ENCODE measurements at regions not wholly inside any gene's neighbourhood (a gene's known extent, or its start where the extent isn't known, plus 50 kb on each side); places are given as distances from the start of the nearest gene placed in this dataset.
A peak's percentile ranks its signal among the peaks of the same experiment; 100 is the strongest.

DNA sequence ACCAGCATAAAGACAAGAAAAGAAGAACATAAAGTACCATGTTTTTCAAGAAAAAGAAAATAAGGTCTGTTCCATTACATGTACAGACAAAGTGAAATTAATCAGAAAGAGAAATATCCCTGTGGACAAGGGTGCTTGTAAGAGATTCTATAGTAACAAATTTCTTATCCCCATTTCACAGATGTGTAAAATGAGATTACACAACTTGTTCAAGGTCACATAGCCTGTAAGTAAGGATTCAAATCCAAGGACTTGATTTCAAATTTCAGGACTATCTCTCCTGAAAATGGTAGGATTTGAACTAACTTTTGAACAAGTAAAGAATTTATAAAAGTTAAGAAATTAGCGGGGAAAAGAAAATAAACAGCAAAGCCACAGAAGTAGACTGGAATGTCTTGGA lies 248.2 kb upstream of the SLC39A10 start:
- DNase-seq (no peak), FAIRE-seq (no peak), ATAC-seq (no peak)
- TF ChIP-seq CTCF (IDR thresholded peaks at IDR 0.05): no peak
- H3K27ac ChIP-seq: no peak overlapping the region
- H3K36me3 ChIP-seq: no peaks in the 10 kb centered on the region
- H3K27me3 ChIP-seq: no peaks in the 10 kb centered on the region
- intact Hi-C loops (cut with DNase I): no loop called here
- no peaks in the 10 kb centered on the region for H3K4me1 ChIP-seq
- 93 to 97% methylated on average over 1 of the region's 1 CpG for WGBS, 2 donors
- no peaks in the 10 kb centered on the region for H3K9me3 ChIP-seq
- H3K4me3 ChIP-seq: no peak overlapping the region

DNA sequence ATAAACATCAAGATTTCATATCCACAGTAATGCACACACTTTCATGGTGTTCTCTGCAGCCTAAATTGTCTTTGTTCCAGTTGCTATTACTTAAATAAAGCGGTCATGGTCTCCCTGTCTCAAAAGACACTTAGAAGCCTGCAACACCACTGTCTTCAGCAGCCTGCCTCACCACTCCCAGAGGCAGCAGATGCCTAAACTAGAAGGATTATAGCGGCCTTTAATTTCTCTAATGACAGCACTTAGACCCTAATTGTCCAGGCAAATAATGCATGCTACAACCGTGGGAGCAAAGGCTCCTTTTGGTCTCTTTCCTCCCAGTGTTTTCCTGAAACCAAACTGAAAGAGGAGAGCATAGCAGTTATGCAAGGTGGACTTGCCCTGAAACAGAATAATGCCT lies 248.8 kb upstream of the SLC39A10 start:
- Histone ChIP-seq H3K27me3 (no peaks in the 10 kb centered on the region), H3K4me3 (no peak overlapping the region), H3K9me3 (no peaks in the 10 kb centered on the region), H3K4me1 (no peaks in the 10 kb centered on the region), H3K36me3 (no peaks in the 10 kb centered on the region), H3K27ac (no peak overlapping the region)
- ATAC-seq: no peak
- DNase-seq: no peak
- intact Hi-C loops (cut with DNase I): no loop called here
- WGBS, 2 donors: 55 to 69% methylated on average over 3 of the region's 3 CpGs
- TF ChIP-seq CTCF (IDR thresholded peaks at IDR 0.05): no peak
- FAIRE-seq: no peak

DNA sequence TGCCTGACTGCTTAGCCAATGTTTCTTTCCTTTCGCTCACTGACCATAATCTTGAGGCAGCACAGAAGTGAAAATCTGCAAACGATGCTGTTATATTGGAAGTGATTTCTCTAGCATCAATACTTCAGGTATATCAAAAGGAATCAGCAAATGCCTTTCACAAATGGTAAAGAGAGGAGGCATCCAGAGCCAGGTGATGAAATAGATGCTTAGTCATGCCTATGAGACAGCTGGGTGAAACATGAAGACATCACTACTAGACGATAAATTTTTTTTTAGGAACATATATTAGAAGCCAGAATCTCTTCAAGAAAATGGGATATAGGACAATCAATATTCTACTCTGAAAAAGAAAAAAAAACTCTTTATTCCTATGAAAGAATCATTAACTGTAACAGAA lies 249.2 kb upstream of the SLC39A10 start:
- 59 to 66% methylated on average over 3 of the region's 3 CpGs for WGBS, 2 donors
- Histone ChIP-seq H3K4me1 (no peaks in the 10 kb centered on the region), H3K4me3 (no peak overlapping the region), H3K27ac (no peak overlapping the region), H3K9me3 (no peaks in the 10 kb centered on the region), H3K27me3 (no peaks in the 10 kb centered on the region), H3K36me3 (no peaks in the 10 kb centered on the region)
- intact Hi-C loops (cut with DNase I): no loop called here
- ATAC-seq (no peak), DNase-seq (no peak), FAIRE-seq (no peak)
- no peak for TF ChIP-seq CTCF (IDR thresholded peaks at IDR 0.05)

- Histone ChIP-seq H3K4me3 (no peak overlapping the region), H3K27me3 (no peaks in the 10 kb centered on the region), H3K36me3 (no peaks in the 10 kb centered on the region), H3K9me3 (no peaks in the 10 kb centered on the region), H3K4me1 (no peaks in the 10 kb centered on the region), H3K27ac (no peak overlapping the region)
- DNase-seq: no peak
- ATAC-seq: peak in 1 of 4 donors; percentile 17
- 65 to 68% methylated on average over 13 of the region's 13 CpGs for WGBS, 2 donors
- FAIRE-seq: no peak
- intact Hi-C loops (cut with DNase I): no loop called here
- no peak for TF ChIP-seq CTCF (IDR thresholded peaks at IDR 0.05)
Observed at GRCh38 chr2:195406886-195407603, 250.0 kb upstream of the SLC39A10 start.

DNA sequence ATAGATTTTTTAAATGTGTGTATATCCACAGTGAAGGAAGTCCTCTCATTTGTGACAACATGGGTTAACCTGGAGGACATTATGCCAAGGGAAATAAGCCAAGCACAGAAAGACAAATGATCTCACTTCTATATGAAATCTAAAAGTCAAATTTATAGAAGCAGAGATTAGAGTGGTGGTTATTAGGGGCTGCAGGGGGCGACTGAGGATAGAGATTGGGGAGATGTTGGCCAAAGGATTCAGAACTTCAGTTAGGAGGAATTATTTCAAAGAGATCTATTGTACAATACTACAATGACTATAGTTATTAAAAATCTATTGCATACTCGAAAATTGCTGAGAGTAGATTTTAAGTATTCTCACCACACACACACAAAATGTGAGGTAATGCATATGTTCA lies 252.4 kb upstream of the SLC39A10 start:
- FAIRE-seq (no peak), ATAC-seq (no peak), DNase-seq (no peak)
- Histone ChIP-seq H3K27ac (no peak overlapping the region), H3K27me3 (no peaks in the 10 kb centered on the region), H3K36me3 (no peaks in the 10 kb centered on the region), H3K9me3 (no peaks in the 10 kb centered on the region), H3K4me1 (no peaks in the 10 kb centered on the region), H3K4me3 (no peak overlapping the region)
- intact Hi-C loops (cut with DNase I): no loop called here
- no peak for TF ChIP-seq CTCF (IDR thresholded peaks at IDR 0.05)
- WGBS, 2 donors: 53 to 63% methylated on average over 2 of the region's 2 CpGs
